ENCODE measurements at regions not wholly inside any gene's neighbourhood (a gene's known extent, or its start where the extent isn't known, plus 50 kb on each side); places are given as distances from the start of the nearest gene placed in this dataset.

DNA sequence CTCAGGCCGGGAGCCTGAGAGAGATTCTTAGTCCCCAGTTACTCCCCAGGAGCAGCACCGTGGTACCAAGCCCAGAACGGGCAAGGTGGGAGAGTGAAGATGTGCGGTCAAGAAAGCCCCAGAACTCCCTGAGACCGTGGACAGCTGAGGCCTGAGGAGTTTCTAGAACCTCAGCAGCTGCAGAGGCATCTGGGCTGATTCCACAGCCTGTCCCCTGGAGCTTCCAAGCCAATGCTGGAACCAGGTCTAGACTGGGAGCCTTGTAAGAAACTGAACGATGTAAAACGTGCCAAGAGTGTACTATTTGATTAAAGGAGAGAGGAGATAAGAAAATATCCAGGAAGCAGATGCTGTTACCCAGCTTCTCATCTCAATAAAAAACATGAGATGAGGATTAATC is 366.3 kb downstream of the TNS3 start:
- DNase-seq (ENCODE audit: extremely low spot score, unreplicated experiment) = no peak
- Mint-ChIP-seq H3K4me1 (ENCODE audit: unreplicated experiment) (peaks cover 9% of the 10 kb centered on the region), H3K27me3 (ENCODE audit: unreplicated experiment) (peaks cover 27% of the 10 kb centered on the region), H3K9me3 (ENCODE audit: unreplicated experiment) (no peaks in the 10 kb centered on the region), H3K4me3 (ENCODE audit: unreplicated experiment) (no peak overlapping the region), H3K27ac (ENCODE audit: unreplicated experiment) (no peak overlapping the region), H3K36me3 (ENCODE audit: unreplicated experiment) (no peaks in the 10 kb centered on the region)
- TF ChIP-seq, protein P1, sequence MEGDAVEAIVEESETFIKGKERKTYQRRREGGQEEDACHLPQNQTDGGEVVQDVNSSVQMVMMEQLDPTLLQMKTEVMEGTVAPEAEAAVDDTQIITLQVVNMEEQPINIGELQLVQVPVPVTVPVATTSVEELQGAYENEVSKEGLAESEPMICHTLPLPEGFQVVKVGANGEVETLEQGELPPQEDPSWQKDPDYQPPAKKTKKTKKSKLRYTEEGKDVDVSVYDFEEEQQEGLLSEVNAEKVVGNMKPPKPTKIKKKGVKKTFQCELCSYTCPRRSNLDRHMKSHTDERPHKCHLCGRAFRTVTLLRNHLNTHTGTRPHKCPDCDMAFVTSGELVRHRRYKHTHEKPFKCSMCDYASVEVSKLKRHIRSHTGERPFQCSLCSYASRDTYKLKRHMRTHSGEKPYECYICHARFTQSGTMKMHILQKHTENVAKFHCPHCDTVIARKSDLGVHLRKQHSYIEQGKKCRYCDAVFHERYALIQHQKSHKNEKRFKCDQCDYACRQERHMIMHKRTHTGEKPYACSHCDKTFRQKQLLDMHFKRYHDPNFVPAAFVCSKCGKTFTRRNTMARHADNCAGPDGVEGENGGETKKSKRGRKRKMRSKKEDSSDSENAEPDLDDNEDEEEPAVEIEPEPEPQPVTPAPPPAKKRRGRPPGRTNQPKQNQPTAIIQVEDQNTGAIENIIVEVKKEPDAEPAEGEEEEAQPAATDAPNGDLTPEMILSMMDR (IDR thresholded peaks at IDR 0.05) = no peak

DNA sequence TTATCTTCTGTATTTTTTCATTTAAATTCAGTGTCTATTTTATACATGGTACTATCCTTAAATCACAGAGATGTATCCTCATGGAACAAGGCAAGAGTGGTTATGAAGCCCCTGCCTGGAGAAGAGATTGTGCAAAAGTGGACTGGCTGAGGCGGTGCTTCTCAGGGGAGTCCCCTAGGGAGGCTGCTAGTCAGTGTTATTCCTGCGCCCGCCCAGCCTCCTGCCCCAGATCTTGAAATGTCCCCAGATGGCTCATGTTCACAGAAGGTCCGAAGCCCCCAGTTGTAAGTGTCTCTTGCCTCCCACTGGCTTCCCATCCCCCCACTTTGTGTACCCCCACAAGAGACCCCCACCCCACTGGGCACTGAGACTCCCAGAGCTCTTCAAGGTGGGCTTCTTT is 366.9 kb downstream of the TNS3 start:
- Mint-ChIP-seq H3K27me3 (ENCODE audit: unreplicated experiment) (peaks cover 32% of the 10 kb centered on the region), H3K9me3 (ENCODE audit: unreplicated experiment) (peaks cover 2% of the 10 kb centered on the region), H3K36me3 (ENCODE audit: unreplicated experiment) (no peaks in the 10 kb centered on the region), H3K4me1 (ENCODE audit: unreplicated experiment) (peaks cover 9% of the 10 kb centered on the region), H3K4me3 (ENCODE audit: unreplicated experiment) (no peak overlapping the region), H3K27ac (ENCODE audit: unreplicated experiment) (no peak overlapping the region)
- TF ChIP-seq, protein P1 (IDR thresholded peaks at IDR 0.05) = no peak
- no peak for DNase-seq (ENCODE audit: extremely low spot score, unreplicated experiment)

DNA sequence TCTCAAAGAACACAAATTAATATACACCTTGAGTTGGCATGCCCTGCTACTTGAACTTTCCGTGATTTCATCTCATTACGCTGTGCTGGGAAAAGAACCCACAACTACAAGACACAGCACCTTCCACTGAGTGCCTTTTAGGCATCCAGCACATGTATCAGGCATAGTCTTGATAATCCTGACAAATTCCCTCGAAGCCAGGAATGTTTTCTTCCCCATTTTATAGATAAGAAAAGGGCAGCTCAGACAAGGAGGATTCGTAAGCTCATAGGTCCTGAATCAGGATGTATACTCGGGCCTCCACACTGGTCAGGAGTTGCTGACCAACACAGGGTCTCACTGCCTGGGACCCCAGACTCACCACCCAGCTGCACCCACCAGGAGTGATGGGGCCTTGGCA is 368.6 kb downstream of the TNS3 start:
- Mint-ChIP-seq H3K4me1 (ENCODE audit: unreplicated experiment) (peaks cover 9% of the 10 kb centered on the region), H3K27me3 (ENCODE audit: unreplicated experiment) (peaks cover 43% of the 10 kb centered on the region), H3K27ac (ENCODE audit: unreplicated experiment) (no peak overlapping the region), H3K9me3 (ENCODE audit: unreplicated experiment) (peaks cover 4% of the 10 kb centered on the region), H3K4me3 (ENCODE audit: unreplicated experiment) (no peak overlapping the region), H3K36me3 (ENCODE audit: unreplicated experiment) (no peaks in the 10 kb centered on the region)
- DNase-seq (ENCODE audit: extremely low spot score, unreplicated experiment) = no peak
- TF ChIP-seq, protein P1 (IDR thresholded peaks at IDR 0.05) = no peak

DNA sequence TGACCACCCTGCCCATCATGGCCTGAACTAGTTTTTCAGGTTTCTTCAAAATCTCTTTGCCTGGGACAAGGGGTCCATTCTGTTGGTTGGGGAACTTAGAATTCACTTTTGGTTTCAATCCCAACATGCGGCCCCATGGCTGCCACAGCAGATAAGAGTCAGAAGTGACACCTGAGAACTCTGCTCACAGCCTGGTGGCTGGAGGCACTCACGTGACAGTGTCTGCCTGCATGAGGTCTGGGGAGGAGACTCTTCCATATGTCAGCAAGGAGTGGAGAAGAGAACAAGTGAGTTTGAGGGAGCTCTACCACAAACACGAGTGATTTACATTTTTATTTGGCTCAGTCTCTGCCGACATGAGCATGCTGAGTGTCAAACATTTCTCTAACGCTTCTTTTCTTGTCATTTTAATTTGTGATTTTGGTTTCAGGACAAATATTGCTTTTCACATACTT is 370.4 kb downstream of the TNS3 start:
- no peak for DNase-seq (ENCODE audit: extremely low spot score, unreplicated experiment)
- Mint-ChIP-seq H3K36me3 (ENCODE audit: unreplicated experiment) (no peaks in the 10 kb centered on the region), H3K27me3 (ENCODE audit: unreplicated experiment) (peaks cover 55% of the 10 kb centered on the region), H3K27ac (ENCODE audit: unreplicated experiment) (no peak overlapping the region), H3K4me1 (ENCODE audit: unreplicated experiment) (peaks cover 9% of the 10 kb centered on the region), H3K9me3 (ENCODE audit: unreplicated experiment) (peaks cover 4% of the 10 kb centered on the region), H3K4me3 (ENCODE audit: unreplicated experiment) (no peak overlapping the region)
- TF ChIP-seq, protein P1 (IDR thresholded peaks at IDR 0.05) = no peak

DNA sequence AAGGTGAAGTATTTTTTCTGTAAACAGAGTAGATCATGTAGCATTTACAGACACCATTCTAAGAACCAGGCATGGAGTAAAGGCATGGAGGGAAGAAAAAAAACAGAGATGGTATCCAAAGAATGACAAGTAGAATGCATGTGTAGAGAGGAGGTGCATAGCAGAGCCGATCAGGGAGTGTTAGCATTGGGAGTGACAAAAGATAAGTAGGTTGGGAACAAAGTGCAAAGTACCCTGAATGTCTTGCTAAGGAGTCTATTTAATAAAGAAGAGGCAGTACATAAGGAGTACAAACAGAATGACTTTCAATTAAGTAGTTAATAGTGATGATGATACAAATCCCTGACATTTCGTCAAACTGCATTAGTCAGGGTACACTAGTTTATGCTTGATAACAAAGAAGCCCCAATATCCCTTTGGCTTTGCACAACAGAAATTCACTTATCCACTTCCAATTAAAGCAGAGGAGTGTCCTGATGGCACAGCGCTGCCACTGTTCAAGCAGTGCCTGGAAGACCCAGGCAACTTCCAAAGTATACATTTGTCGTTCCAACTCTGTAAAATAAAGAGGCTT is 371.5 kb downstream of the TNS3 start:
- Mint-ChIP-seq H3K4me1 (ENCODE audit: unreplicated experiment) (peaks cover 9% of the 10 kb centered on the region), H3K36me3 (ENCODE audit: unreplicated experiment) (no peaks in the 10 kb centered on the region), H3K9me3 (ENCODE audit: unreplicated experiment) (peaks cover 4% of the 10 kb centered on the region), H3K4me3 (ENCODE audit: unreplicated experiment) (no peak overlapping the region), H3K27me3 (ENCODE audit: unreplicated experiment) (peaks cover 66% of the 10 kb centered on the region), H3K27ac (ENCODE audit: unreplicated experiment) (no peak overlapping the region)
- TF ChIP-seq, protein P1 (IDR thresholded peaks at IDR 0.05) = no peak
- no peak for DNase-seq (ENCODE audit: extremely low spot score, unreplicated experiment)
